Endothelial cell (in vitro differentiated cells): ENCODE measurements at regions not wholly inside any gene's neighbourhood (a gene's known extent, or its start where the extent isn't known, plus 50 kb on each side); places are given as distances from the start of the nearest gene placed in this dataset.

ENCODE experiments used
- DNase-seq: peaks from one replicate; pipeline ENCODE4 v3.0.0; 2021; ENCODE audit warnings: low spot score
- H3K27ac Mint-ChIP-seq: one replicate; pipeline ENCODE4 v1.8.0; 2021; ENCODE audit warnings: mixed read lengths, inconsistent platforms; ENCODE audit not compliant: unreplicated experiment
- H3K27me3 Mint-ChIP-seq: one replicate; pipeline ENCODE4 v1.8.0; 2021; ENCODE audit warnings: mild to moderate bottlenecking, moderate library complexity, mixed read lengths, inconsistent platforms; ENCODE audit not compliant: unreplicated experiment
- H3K36me3 Mint-ChIP-seq: one replicate; pipeline ENCODE4 v1.8.0; 2021; ENCODE audit warnings: mild to moderate bottlenecking, low read depth, mixed read lengths, inconsistent platforms; ENCODE audit not compliant: unreplicated experiment
- H3K4me1 Mint-ChIP-seq: one replicate; pipeline ENCODE4 v1.8.0; 2021; ENCODE audit warnings: mild to moderate bottlenecking, mixed read lengths, inconsistent platforms; ENCODE audit not compliant: unreplicated experiment
- H3K4me3 Mint-ChIP-seq: one replicate; pipeline ENCODE4 v1.8.0; 2021; ENCODE audit warnings: mild to moderate bottlenecking, mixed read lengths, inconsistent platforms; ENCODE audit not compliant: unreplicated experiment
- H3K9me3 Mint-ChIP-seq: one replicate; pipeline ENCODE4 v1.8.0; 2021; ENCODE audit warnings: mixed read lengths, inconsistent platforms; ENCODE audit not compliant: unreplicated experiment
- TF ChIP-seq, protein P1 (sequence below): fragments of 200-600 bp; sonication (generic); IDR thresholded peaks from one replicate; pipeline ENCODE4 v1.5.0; 2021; ENCODE audit warnings: antibody characterized with exemption; ENCODE audit not compliant: unreplicated experiment

DNA sequence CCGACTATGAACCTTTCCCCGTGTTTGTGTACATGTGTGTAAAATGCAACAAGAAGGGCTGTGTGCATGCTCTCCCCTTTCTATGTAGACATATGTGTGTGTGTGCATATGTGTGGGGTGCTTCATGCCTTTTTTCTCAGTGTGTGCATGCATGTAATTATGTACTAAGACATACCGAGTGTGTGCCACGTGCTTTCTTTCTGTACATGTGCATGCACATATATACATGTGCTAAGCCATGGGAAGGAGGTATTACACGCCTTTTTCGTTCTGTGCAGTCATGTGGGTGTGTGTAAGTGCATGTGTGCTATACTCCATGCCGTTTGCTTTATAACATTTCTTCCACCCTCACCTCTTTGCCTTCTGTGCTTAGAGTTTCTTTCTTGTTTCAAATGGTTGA is 544.3 kb downstream of the TNS3 start:
- no peaks in the 10 kb centered on the region for H3K9me3 Mint-ChIP-seq
- TF ChIP-seq, protein P1, sequence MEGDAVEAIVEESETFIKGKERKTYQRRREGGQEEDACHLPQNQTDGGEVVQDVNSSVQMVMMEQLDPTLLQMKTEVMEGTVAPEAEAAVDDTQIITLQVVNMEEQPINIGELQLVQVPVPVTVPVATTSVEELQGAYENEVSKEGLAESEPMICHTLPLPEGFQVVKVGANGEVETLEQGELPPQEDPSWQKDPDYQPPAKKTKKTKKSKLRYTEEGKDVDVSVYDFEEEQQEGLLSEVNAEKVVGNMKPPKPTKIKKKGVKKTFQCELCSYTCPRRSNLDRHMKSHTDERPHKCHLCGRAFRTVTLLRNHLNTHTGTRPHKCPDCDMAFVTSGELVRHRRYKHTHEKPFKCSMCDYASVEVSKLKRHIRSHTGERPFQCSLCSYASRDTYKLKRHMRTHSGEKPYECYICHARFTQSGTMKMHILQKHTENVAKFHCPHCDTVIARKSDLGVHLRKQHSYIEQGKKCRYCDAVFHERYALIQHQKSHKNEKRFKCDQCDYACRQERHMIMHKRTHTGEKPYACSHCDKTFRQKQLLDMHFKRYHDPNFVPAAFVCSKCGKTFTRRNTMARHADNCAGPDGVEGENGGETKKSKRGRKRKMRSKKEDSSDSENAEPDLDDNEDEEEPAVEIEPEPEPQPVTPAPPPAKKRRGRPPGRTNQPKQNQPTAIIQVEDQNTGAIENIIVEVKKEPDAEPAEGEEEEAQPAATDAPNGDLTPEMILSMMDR, result no peak
- H3K4me3 Mint-ChIP-seq, result no peak overlapping the region
- no peaks in the 10 kb centered on the region for H3K36me3 Mint-ChIP-seq
- H3K4me1 Mint-ChIP-seq, result peaks cover 8% of the 10 kb centered on the region
- no peak overlapping the region for H3K27ac Mint-ChIP-seq
- H3K27me3 Mint-ChIP-seq, result peaks cover 4% of the 10 kb centered on the region
- DNase-seq, result no peak

DNA sequence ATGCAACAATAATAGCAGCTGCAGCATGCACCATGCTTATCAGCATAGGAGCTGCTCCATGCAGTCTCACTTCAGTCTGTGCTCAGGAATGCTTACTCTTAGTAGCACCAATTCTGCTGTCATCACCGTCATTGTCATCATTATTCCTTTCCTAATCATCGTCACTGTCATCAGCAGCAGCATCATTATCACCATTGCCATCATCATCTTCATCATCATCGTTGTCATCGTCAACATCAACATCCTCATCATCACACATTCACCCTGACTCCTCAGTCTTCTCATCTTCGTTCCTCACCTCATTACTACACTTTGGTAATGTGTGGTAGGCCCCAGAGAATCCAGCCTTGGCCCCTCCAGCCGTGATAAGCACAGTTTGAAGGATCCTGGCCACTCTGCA is 545.0 kb downstream of the TNS3 start:
- H3K27me3 Mint-ChIP-seq, result peaks cover 1% of the 10 kb centered on the region
- TF ChIP-seq, protein P1, result no peak
- H3K36me3 Mint-ChIP-seq, result no peaks in the 10 kb centered on the region
- no peak overlapping the region for H3K27ac Mint-ChIP-seq
- no peak overlapping the region for H3K4me3 Mint-ChIP-seq
- peaks cover 8% of the 10 kb centered on the region for H3K4me1 Mint-ChIP-seq
- no peak for DNase-seq
- no peaks in the 10 kb centered on the region for H3K9me3 Mint-ChIP-seq

DNA sequence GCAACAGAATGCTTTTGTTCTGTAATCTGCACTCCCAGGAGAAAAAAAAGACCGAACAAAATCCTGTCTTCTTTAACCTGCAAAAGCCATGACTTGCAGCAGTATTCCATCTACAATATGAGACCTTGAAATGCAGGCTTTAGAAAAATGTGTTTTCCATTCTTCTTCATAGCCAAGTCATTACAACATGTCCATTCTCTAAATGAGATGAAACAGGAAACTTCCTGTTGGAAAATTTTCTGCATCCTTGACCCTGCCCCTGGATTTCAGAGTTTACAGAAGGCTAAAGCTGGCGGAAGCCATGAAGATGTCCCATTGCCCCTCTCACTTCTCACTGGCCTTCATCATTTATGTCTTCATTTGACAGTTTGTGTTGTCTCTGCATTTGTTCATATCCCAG is 546.4 kb downstream of the TNS3 start:
- Mint-ChIP-seq H3K36me3 (no peaks in the 10 kb centered on the region), H3K27ac (no peak overlapping the region), H3K9me3 (no peaks in the 10 kb centered on the region), H3K4me3 (no peak overlapping the region), H3K27me3 (no peaks in the 10 kb centered on the region), H3K4me1 (peaks cover 8% of the 10 kb centered on the region)
- no peak for DNase-seq
- TF ChIP-seq, protein P1, result no peak

DNA sequence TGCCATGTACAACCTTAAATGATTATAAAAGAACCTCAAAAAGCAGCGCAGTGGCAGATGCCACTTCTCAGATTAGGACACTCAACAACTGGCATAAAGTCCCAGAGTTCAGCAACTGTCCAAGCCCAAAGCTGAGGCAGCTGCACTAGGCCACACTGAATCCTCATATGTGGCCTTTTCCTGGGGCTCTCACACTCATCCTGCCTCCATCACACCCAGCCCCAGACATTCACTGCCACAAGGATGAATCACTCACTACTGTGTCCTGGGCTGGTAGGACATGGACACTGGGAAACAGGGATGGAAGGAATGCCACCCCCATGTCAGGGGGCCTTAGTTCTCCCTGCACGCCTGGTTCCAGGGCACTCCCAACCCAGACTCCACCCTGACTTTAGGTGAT is 547.7 kb downstream of the TNS3 start:
- TF ChIP-seq, protein P1, result no peak
- peaks cover under 1% of the 10 kb centered on the region for H3K4me1 Mint-ChIP-seq
- no peaks in the 10 kb centered on the region for H3K9me3 Mint-ChIP-seq
- H3K27me3 Mint-ChIP-seq, result no peaks in the 10 kb centered on the region
- no peak for DNase-seq
- no peaks in the 10 kb centered on the region for H3K36me3 Mint-ChIP-seq
- no peak overlapping the region for H3K4me3 Mint-ChIP-seq
- no peak overlapping the region for H3K27ac Mint-ChIP-seq

DNA sequence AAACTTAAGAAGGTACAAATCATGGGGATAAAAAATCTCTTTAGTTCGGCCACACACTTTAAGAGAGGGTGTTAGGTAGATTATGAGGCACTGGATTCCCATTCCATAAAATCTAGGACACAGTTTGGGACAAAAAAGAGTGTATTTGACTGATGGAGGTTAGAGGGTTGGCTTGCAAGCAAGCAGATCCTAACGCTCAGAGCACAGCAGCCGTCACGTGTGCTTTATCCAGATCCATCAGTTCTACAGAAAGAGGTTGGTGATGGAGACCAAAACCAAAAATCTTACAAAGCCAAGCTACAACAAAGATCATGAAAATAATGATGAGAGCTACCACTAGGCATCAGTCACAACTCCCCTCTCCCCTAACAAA is 549.4 kb downstream of the TNS3 start:
- no peaks in the 10 kb centered on the region for H3K4me1 Mint-ChIP-seq
- no peaks in the 10 kb centered on the region for H3K27me3 Mint-ChIP-seq
- H3K4me3 Mint-ChIP-seq, result no peak overlapping the region
- H3K9me3 Mint-ChIP-seq, result no peaks in the 10 kb centered on the region
- H3K27ac Mint-ChIP-seq, result no peak overlapping the region
- H3K36me3 Mint-ChIP-seq, result no peaks in the 10 kb centered on the region
- TF ChIP-seq, protein P1, result no peak
- no peak for DNase-seq
